GM21528 (cell line): ENCODE measurements at regions not wholly inside any gene's neighbourhood (a gene's known extent, or its start where the extent isn't known, plus 50 kb on each side); places are given as distances from the start of the nearest gene placed in this dataset.
"Not testable (repeated sequence)": the region's sequence is repeated elsewhere in the genome, so short reads cannot be mapped to it uniquely, and the experiment has no call there.

Experiments used
- ATAC-seq: cut with Tn5 transposase; IDR thresholded peaks from one replicate; pipeline ENCODE4 v1.9.1; 2021; ENCODE audit warnings: mild to moderate bottlenecking, moderate library complexity; ENCODE audit not compliant: unreplicated experiment, low FRiP score

GRCh38 chr6:140670021-140670420 lies 1295.6 kb upstream of the CITED2 start:
- no peak for ATAC-seq

GRCh38 chr6:140669321-140669720 lies 1294.9 kb upstream of the CITED2 start:
- ATAC-seq: no peak

GRCh38 chr6:140663772-140664171 lies 1289.3 kb upstream of the CITED2 start:
- no peak for ATAC-seq

GRCh38 chr6:140663094-140663493 lies 1288.6 kb upstream of the CITED2 start:
- no peak for ATAC-seq

- ATAC-seq: no peak
Measured at GRCh38 chr6:140661691-140662090, 1287.2 kb upstream of the CITED2 start.

GRCh38 chr6:140660295-140660694 lies 1285.8 kb upstream of the CITED2 start:
- no peak for ATAC-seq

- no peak for ATAC-seq
Measured at GRCh38 chr6:140653972-140654371, 1279.5 kb upstream of the CITED2 start.

- no peak for ATAC-seq
Measured at GRCh38 chr6:140653506-140653905, 1279.1 kb upstream of the CITED2 start.

GRCh38 chr6:140649502-140649901 lies 1275.1 kb upstream of the CITED2 start:
- not testable (repeated sequence) for ATAC-seq

- not testable (repeated sequence) for ATAC-seq
Measured at GRCh38 chr6:140647322-140647721, 1272.9 kb upstream of the CITED2 start.

- ATAC-seq: no peak
Measured at GRCh38 chr6:140644017-140644416, 1269.6 kb upstream of the CITED2 start.

GRCh38 chr6:140641412-140641811 lies 1267.0 kb upstream of the CITED2 start:
- peak; percentile 67 for ATAC-seq

GRCh38 chr6:140636908-140637402 lies 1262.5 kb upstream of the CITED2 start:
- peak; percentile 29 for ATAC-seq

GRCh38 chr6:140636271-140636907 lies 1261.9 kb upstream of the CITED2 start:
- peak; percentile 67 for ATAC-seq

- no peak for ATAC-seq
Measured at GRCh38 chr6:140627002-140627401, 1252.6 kb upstream of the CITED2 start.

- ATAC-seq: no peak
Measured at GRCh38 chr6:140623498-140623897, 1249.0 kb upstream of the CITED2 start.

- ATAC-seq: no peak
Measured at GRCh38 chr6:140620496-140620895, 1246.0 kb upstream of the CITED2 start.

- ATAC-seq: no peak
Measured at GRCh38 chr6:140609956-140610355, 1235.5 kb upstream of the CITED2 start.

GRCh38 chr6:140609321-140609720 lies 1234.9 kb upstream of the CITED2 start:
- no peak for ATAC-seq

- no peak for ATAC-seq
Measured at GRCh38 chr6:140604786-140605185, 1230.3 kb upstream of the CITED2 start.

- ATAC-seq: no peak
Measured at GRCh38 chr6:140602431-140603248, 1228.2 kb upstream of the CITED2 start.
